GM13976 (cell line): ENCODE measurements at regions not wholly inside any gene's neighbourhood (a gene's known extent, or its start where the extent isn't known, plus 50 kb on each side); places are given as distances from the start of the nearest gene placed in this dataset.

ENCODE experiments used
- DNase-seq: peaks from one replicate; pipeline ENCODE4 v3.0.0; 2012; ENCODE audit warnings: low spot score
- in situ Hi-C: fragments of 300-500 bp; cut with MboI; formaldehyde crosslinking; loops from one replicate; pipeline ENCODE4 v1.12.0; 2022; ENCODE audit warnings: low sequenced_read_pairs, mixed read lengths, inconsistent platforms; ENCODE audit not compliant: unreplicated experiment
- TF ChIP-seq, protein P1 (sequence below): IDR thresholded peaks from 2 replicates; pipeline ENCODE4 v1.5.1; 2012; ENCODE audit warnings: borderline replicate concordance, mild to moderate bottlenecking; ENCODE audit not compliant: insufficient read depth; ENCODE audit errors: extremely low read depth, missing control alignments, control extremely low read depth

DNA sequence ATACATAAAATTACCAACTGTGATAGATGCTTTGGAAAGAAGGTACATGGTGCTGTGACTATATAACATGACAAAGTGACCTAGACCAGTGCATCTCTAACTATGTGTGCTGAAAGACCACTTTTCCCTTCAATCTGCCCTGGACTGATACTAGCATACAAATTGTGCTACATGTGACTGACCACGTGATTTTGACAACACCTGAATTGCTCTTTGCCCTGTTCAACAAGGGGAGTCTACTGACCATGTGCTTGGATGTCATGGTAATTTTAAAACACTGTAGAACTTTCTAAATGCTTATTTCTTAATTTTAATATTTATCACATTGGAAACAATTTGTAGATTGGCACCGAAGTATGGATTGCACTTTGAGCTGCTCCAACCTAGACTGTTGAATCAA, 142.4 kb downstream of the CAND1 start:
- TF ChIP-seq, protein P1, sequence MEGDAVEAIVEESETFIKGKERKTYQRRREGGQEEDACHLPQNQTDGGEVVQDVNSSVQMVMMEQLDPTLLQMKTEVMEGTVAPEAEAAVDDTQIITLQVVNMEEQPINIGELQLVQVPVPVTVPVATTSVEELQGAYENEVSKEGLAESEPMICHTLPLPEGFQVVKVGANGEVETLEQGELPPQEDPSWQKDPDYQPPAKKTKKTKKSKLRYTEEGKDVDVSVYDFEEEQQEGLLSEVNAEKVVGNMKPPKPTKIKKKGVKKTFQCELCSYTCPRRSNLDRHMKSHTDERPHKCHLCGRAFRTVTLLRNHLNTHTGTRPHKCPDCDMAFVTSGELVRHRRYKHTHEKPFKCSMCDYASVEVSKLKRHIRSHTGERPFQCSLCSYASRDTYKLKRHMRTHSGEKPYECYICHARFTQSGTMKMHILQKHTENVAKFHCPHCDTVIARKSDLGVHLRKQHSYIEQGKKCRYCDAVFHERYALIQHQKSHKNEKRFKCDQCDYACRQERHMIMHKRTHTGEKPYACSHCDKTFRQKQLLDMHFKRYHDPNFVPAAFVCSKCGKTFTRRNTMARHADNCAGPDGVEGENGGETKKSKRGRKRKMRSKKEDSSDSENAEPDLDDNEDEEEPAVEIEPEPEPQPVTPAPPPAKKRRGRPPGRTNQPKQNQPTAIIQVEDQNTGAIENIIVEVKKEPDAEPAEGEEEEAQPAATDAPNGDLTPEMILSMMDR, result no peak
- DNase-seq, result no peak
- in situ Hi-C loops, result no loop called here

DNA sequence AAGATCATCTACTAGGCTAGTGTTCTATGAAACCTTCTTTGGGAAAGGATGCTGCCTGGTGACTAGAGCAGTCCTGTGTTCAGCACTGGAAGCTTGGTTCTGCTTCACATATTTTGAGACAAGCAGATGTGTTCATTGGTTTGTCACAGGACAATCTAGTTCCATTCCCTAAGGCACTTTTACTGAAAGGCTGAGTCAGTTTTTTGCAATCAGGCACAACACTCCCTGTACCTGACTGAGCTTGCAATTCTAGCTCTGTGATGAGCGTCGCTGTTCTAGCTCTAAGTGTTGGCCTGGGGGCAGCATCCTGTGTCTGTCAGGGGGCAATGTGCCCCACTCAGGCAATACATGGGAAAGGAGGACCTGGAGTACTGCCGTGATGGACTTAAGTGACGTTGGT, 144.4 kb downstream of the CAND1 start:
- in situ Hi-C loops, result no loop called here
- TF ChIP-seq, protein P1, result no peak
- no peak for DNase-seq

DNA sequence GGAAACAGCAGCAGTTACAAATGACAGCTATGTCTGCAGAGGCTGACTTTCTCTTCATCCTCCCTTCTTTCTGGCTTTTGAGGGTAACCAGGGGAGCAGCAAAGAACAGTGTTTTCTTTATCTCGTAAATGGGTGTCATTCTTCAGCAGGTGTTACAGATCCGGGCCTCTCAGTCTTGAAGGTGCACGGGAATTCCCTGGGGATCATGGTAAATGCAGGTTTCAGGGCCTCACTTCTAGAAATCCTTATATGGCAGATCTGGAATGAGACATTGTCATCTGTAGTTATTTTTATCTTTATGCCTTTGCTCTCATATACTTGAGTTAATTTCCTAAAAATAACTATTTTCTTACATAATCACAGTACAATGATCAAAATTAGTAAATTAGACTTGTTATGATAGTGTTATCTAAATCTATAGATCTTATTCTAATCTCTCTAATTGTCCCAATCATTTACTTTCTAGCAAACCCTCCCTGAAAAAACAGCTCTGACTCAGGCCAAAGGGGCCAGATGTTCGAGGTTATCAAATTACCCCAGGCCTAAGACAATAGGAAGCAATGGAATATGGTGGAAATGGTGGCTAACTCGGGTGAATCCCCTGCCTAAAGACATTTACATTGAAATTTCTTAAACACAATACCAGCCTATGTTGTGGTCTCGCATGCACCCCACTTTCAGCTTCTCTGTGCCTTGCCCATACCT, 145.0 kb downstream of the CAND1 start:
- in situ Hi-C loops, result no loop called here
- no peak for DNase-seq
- TF ChIP-seq, protein P1, result no peak

DNA sequence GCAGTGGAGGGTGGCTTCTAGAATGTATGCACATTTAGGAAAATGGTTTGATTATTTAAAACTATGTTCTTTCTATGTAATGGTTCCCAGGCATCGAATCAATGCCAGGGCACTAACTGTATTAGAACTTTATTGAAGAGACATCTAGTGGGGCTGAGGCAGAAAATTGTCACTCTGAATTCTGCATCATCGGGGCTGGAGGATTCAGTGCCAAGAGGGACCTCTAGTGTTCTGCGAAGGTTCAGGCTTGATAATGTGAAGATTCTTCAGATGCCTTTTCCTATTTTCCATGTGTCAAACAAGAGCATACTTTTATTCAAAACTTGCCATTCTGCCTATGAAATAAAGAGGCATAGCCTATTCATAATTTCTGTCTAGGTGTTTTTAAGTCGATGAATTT, 146.3 kb downstream of the CAND1 start:
- in situ Hi-C loops, result no loop called here

DNA sequence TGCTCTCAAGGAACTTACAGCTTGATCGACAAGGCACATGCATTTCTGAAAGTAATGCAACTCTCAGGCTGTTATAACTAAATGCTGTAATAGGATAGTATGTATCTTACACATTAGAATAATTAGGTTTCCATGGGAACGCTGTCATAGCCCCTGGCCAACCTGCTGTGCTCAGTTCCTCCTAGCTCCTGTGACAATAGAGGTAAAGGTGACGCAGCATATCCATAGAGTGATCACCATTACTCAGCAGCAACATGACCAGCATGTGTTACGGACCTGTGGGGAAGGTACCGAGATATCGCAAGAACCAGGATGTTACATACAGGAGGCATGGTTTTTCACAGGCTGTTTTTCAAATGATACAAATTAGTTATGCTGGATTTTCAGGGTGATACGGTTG, 150.7 kb downstream of the CAND1 start:
- TF ChIP-seq, protein P1, result no peak
- no peak for DNase-seq
- in situ Hi-C loops, result no loop called here

More for the DNA sequence above, 146.3 kb downstream of the CAND1 start:
- peak; percentile 22 for DNase-seq
- TF ChIP-seq, protein P1, result peak; percentile 23

DNA sequence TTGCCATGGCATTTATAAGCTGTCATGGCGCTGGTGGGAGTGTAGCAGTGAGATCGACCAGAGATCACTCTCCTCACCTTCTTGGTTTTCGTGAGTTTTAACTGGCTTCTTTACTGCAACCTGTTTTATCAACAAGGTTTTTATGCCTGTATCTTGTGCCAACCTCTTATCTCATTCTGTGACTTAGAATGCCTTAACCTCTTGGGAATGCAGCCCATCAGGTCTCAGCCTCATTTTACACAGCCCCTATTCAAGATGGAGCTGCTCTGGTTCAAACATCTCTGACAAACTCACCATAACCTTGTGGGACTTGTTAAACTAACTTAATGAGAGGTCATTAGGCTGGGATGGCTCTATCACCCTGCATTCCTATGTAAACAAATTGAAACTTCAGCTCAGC, 151.3 kb downstream of the CAND1 start:
- in situ Hi-C loops, result no loop called here
- no peak for DNase-seq
- TF ChIP-seq, protein P1, result no peak
